HFF-Myc (cell line): ENCODE measurements at regions not wholly inside any gene's neighbourhood (a gene's known extent, or its start where the extent isn't known, plus 50 kb on each side); places are given as distances from the start of the nearest gene placed in this dataset.

Experiments used
- DNase-seq: peaks from one replicate; pipeline ENCODE4 v3.0.0-alpha.2; 2011; ENCODE audit warnings: low read depth; ENCODE audit errors: extremely low read depth
- H3K4me3 ChIP-seq: replicated peaks from 2 replicates; pipeline ENCODE4 v1.5.1; 2011; ENCODE audit warnings: low read depth, mild to moderate bottlenecking, control low read depth, low read length
- CTCF ChIP-seq: IDR thresholded peaks from 2 replicates; pipeline ENCODE4 v1.5.1; 2012; ENCODE audit warnings: mild to moderate bottlenecking, low read depth, low read length, control low read depth; ENCODE audit errors: missing control alignments

- TF ChIP-seq CTCF: no peak
- H3K4me3 ChIP-seq: no peak overlapping the region
These were observed 846.9 kb downstream of the NSUN3 start for GRCh38 chr3:94909726-94910125.

GRCh38 chr3:94912656-94913055 is 849.8 kb downstream of the NSUN3 start:
- TF ChIP-seq CTCF: no peak
- DNase-seq: no peak
- no peak overlapping the region for H3K4me3 ChIP-seq

More at GRCh38 chr3:94909726-94910125, 846.9 kb downstream of the NSUN3 start:
- DNase-seq: no peak

GRCh38 chr3:94927175-94927574 is 864.3 kb downstream of the NSUN3 start:
- TF ChIP-seq CTCF: no peak
- no peak overlapping the region for H3K4me3 ChIP-seq
- no peak for DNase-seq

- DNase-seq: no peak
- no peak overlapping the region for H3K4me3 ChIP-seq
- TF ChIP-seq CTCF: no peak
These were observed 866.1 kb downstream of the NSUN3 start for GRCh38 chr3:94928921-94929320.

GRCh38 chr3:94935738-94936580 is 873.1 kb downstream of the NSUN3 start:
- DNase-seq: no peak
- TF ChIP-seq CTCF: no peak
- H3K4me3 ChIP-seq: no peak overlapping the region

- no peak overlapping the region for H3K4me3 ChIP-seq
- TF ChIP-seq CTCF: no peak
- no peak for DNase-seq
These were observed 875.1 kb downstream of the NSUN3 start for GRCh38 chr3:94937980-94938379.
